ENCODE measurements at regions not wholly inside any gene's neighbourhood (a gene's known extent, or its start where the extent isn't known, plus 50 kb on each side); places are given as distances from the start of the nearest gene placed in this dataset.

DNA sequence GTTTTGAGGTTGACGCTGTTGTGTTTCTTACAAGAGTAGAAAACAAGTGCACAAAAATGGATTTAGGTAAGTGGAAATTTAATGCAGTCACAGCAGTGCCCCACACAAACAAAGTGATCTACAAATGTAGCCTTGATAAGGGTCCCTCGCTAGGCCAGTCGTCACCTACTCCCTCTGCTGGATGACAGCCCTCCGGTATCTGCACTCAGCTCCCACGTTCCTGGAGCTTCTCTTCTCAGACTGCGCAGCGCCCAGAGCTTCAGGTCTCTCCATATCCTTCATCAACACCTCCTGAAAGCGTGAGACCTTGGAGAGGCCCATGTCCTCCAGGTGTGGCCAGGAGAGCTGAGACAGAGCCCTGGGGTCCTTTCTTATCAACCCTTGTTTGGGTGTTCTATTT, 58.3 kb upstream of the MAP3K4 start:
- TF ChIP-seq POLR2AphosphoS5 (IDR thresholded peaks at IDR 0.05; ENCODE audit: low read depth) (no peak), GABPA (IDR thresholded peaks at IDR 0.05; ENCODE audit: low read depth) (no peak), SPI1 (IDR thresholded peaks at IDR 0.05; ENCODE audit: borderline replicate concordance, low read depth) (no peak)
- TF ChIP-seq, protein P1, sequence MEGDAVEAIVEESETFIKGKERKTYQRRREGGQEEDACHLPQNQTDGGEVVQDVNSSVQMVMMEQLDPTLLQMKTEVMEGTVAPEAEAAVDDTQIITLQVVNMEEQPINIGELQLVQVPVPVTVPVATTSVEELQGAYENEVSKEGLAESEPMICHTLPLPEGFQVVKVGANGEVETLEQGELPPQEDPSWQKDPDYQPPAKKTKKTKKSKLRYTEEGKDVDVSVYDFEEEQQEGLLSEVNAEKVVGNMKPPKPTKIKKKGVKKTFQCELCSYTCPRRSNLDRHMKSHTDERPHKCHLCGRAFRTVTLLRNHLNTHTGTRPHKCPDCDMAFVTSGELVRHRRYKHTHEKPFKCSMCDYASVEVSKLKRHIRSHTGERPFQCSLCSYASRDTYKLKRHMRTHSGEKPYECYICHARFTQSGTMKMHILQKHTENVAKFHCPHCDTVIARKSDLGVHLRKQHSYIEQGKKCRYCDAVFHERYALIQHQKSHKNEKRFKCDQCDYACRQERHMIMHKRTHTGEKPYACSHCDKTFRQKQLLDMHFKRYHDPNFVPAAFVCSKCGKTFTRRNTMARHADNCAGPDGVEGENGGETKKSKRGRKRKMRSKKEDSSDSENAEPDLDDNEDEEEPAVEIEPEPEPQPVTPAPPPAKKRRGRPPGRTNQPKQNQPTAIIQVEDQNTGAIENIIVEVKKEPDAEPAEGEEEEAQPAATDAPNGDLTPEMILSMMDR (IDR thresholded peaks at IDR 0.05; ENCODE audit: insufficient read depth, low read length), result no peak
- TF ChIP-seq, protein P2, sequence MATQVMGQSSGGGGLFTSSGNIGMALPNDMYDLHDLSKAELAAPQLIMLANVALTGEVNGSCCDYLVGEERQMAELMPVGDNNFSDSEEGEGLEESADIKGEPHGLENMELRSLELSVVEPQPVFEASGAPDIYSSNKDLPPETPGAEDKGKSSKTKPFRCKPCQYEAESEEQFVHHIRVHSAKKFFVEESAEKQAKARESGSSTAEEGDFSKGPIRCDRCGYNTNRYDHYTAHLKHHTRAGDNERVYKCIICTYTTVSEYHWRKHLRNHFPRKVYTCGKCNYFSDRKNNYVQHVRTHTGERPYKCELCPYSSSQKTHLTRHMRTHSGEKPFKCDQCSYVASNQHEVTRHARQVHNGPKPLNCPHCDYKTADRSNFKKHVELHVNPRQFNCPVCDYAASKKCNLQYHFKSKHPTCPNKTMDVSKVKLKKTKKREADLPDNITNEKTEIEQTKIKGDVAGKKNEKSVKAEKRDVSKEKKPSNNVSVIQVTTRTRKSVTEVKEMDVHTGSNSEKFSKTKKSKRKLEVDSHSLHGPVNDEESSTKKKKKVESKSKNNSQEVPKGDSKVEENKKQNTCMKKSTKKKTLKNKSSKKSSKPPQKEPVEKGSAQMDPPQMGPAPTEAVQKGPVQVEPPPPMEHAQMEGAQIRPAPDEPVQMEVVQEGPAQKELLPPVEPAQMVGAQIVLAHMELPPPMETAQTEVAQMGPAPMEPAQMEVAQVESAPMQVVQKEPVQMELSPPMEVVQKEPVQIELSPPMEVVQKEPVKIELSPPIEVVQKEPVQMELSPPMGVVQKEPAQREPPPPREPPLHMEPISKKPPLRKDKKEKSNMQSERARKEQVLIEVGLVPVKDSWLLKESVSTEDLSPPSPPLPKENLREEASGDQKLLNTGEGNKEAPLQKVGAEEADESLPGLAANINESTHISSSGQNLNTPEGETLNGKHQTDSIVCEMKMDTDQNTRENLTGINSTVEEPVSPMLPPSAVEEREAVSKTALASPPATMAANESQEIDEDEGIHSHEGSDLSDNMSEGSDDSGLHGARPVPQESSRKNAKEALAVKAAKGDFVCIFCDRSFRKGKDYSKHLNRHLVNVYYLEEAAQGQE (IDR thresholded peaks at IDR 0.05; ENCODE audit: insufficient replicate concordance, low read depth), result no peak

Measured in HL-60 (cell line).